ENCODE measurements at regions not wholly inside any gene's neighbourhood (a gene's known extent, or its start where the extent isn't known, plus 50 kb on each side); places are given as distances from the start of the nearest gene placed in this dataset.

DNA sequence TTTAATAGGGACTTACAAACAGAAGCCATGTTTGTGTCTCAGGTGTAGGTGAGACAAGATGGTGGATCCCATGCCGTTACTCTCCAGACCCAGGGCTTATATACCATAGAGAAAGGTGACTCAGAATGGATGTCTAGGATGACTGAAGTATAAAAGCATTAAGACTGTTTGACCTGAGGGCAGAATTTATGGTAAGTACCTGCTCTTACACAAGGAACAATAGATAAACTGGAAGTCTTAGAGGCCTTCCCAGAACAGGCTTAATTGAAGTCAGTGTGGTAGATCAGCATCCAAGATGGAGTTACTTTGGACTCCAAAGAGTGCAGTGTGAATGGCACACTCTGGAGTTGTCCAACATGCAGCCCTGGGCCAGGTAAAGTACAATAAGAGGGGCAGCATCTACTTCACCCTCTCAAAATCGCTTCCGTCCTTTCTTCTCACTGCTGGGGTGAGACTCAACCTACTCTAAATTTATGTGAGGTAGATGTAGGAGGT, 387.0 kb upstream of the DDI1 start:
- Histone ChIP-seq H2AFZ (no peak overlapping the region), H3K79me2 (ENCODE audit: insufficient read depth) (no peaks in the 10 kb centered on the region), H3K9ac (no peak overlapping the region), H3F3A (ENCODE audit: insufficient read depth) (no peaks in the 10 kb centered on the region), H3K27ac (no peak overlapping the region), H3K27me3 (replicated peaks; ENCODE audit: insufficient read depth) (no peaks in the 10 kb centered on the region), H3K4me2 (ENCODE audit: unreplicated experiment) (no peak overlapping the region), H3K9me3 (ENCODE audit: low read depth) (peaks cover 4% of the 10 kb centered on the region), H3K36me3 (ENCODE audit: low read depth) (no peaks in the 10 kb centered on the region), H4K20me1 (ENCODE audit: insufficient read depth) (no peaks in the 10 kb centered on the region), H3K4me3 (no peak overlapping the region), H3K9me2 (ENCODE audit: insufficient read depth) (no peaks in the 10 kb centered on the region), H3K4me1 (ENCODE audit: insufficient read depth) (peaks cover 9% of the 10 kb centered on the region; the same call in 1 of the 2 replicates)
- WGBS, 2 experiments (ENCODE audit: low coverage in 1 of 2, low lambda C conversion rate in 2 of 2, missing lambda C conversion rate in 2 of 2): 77 to 81% methylated on average over 3 of the region's 3 CpGs
- in situ Hi-C loops (cut with MboI): no loop called here
- no peak for DNase-seq
- TF ChIP-seq EZH2 (IDR thresholded peaks at IDR 0.05; ENCODE audit: insufficient read depth, poor library complexity, severe bottlenecking): no peak
- no peak for TF ChIP-seq EZH2phosphoT487 (IDR thresholded peaks at IDR 0.05; ENCODE audit: insufficient read depth, low read depth)

- H3K27ac ChIP-seq: no peak overlapping the region
- 83 to 87% methylated on average over 1 of the region's 1 CpG for WGBS, 2 experiments (ENCODE audit: low coverage in 1 of 2, low lambda C conversion rate in 2 of 2, missing lambda C conversion rate in 2 of 2)
- in situ Hi-C loops (cut with MboI): no loop called here
Observed at GRCh38 chr11:103650330-103650729, 386.1 kb upstream of the DDI1 start.

GRCh38 chr11:103651341-103651998, 385.0 kb upstream of the DDI1 start:
- H3F3A ChIP-seq (ENCODE audit: insufficient read depth): no peaks in the 10 kb centered on the region
- H2AFZ ChIP-seq: no peak overlapping the region
- H3K36me3 ChIP-seq (ENCODE audit: low read depth): no peaks in the 10 kb centered on the region
- no peak overlapping the region for H3K4me2 ChIP-seq (ENCODE audit: unreplicated experiment)
- peaks cover 4% of the 10 kb centered on the region for H3K9me3 ChIP-seq (ENCODE audit: low read depth)
- DNase-seq: no peak
- H3K4me3 ChIP-seq: no peak overlapping the region
- TF ChIP-seq EZH2phosphoT487 (IDR thresholded peaks at IDR 0.05; ENCODE audit: insufficient read depth, low read depth) (no peak), EZH2 (IDR thresholded peaks at IDR 0.05; ENCODE audit: insufficient read depth, poor library complexity, severe bottlenecking) (no peak)
- H3K27ac ChIP-seq: no peak overlapping the region
- WGBS, 2 experiments (ENCODE audit: low coverage in 1 of 2, low lambda C conversion rate in 2 of 2, missing lambda C conversion rate in 2 of 2): 91% methylated on average over 5 of the region's 5 CpGs
- H3K9ac ChIP-seq: no peak overlapping the region
- H3K9me2 ChIP-seq (ENCODE audit: insufficient read depth): no peaks in the 10 kb centered on the region
- in situ Hi-C loops (cut with MboI): no loop called here
- H3K27me3 ChIP-seq (replicated peaks; ENCODE audit: insufficient read depth): no peaks in the 10 kb centered on the region
- peaks cover 9% of the 10 kb centered on the region; the same call in 1 of the 2 replicates for H3K4me1 ChIP-seq (ENCODE audit: insufficient read depth)
- no peaks in the 10 kb centered on the region for H3K79me2 ChIP-seq (ENCODE audit: insufficient read depth)
- H4K20me1 ChIP-seq (ENCODE audit: insufficient read depth): no peaks in the 10 kb centered on the region

More at GRCh38 chr11:103650330-103650729, 386.1 kb upstream of the DDI1 start:
- Histone ChIP-seq H3K4me1 (ENCODE audit: insufficient read depth) (peaks cover 9% of the 10 kb centered on the region; the same call in 1 of the 2 replicates), H3K4me3 (no peak overlapping the region), H3K27me3 (replicated peaks; ENCODE audit: insufficient read depth) (no peaks in the 10 kb centered on the region), H3K9me3 (ENCODE audit: low read depth) (peaks cover 4% of the 10 kb centered on the region), H3K36me3 (ENCODE audit: low read depth) (no peaks in the 10 kb centered on the region), H3K4me2 (ENCODE audit: unreplicated experiment) (no peak overlapping the region), H3K9ac (no peak overlapping the region), H3K9me2 (ENCODE audit: insufficient read depth) (no peaks in the 10 kb centered on the region), H3K79me2 (ENCODE audit: insufficient read depth) (no peaks in the 10 kb centered on the region), H2AFZ (no peak overlapping the region), H3F3A (ENCODE audit: insufficient read depth) (no peaks in the 10 kb centered on the region), H4K20me1 (ENCODE audit: insufficient read depth) (no peaks in the 10 kb centered on the region)
- TF ChIP-seq EZH2phosphoT487 (IDR thresholded peaks at IDR 0.05; ENCODE audit: insufficient read depth, low read depth) (no peak), EZH2 (IDR thresholded peaks at IDR 0.05; ENCODE audit: insufficient read depth, poor library complexity, severe bottlenecking) (no peak)
- DNase-seq: no peak

DNA sequence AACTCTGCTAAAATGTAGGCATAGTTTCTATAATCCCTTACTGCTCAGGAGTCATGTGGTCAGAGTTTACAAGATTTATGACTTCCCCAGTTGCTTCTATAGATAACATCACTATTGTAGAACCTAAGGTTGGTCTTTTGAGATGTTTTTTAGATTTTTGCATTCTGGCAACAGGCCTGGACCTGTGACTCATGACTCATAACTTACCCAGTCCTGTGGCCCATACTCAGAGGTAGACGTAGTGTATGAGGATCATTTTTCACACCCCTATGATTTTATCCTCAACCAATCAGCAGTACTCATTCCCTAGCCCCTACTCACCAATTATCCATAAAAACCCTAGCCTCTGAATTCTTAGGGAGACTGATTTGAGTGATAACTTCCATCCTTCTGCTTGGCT, 384.4 kb upstream of the DDI1 start:
- H3K27me3 ChIP-seq (replicated peaks; ENCODE audit: insufficient read depth): no peaks in the 10 kb centered on the region
- no peaks in the 10 kb centered on the region for H4K20me1 ChIP-seq (ENCODE audit: insufficient read depth)
- in situ Hi-C loops (cut with MboI): no loop called here
- no peaks in the 10 kb centered on the region for H3K79me2 ChIP-seq (ENCODE audit: insufficient read depth)
- H3K36me3 ChIP-seq (ENCODE audit: low read depth): no peaks in the 10 kb centered on the region
- WGBS, 2 experiments (ENCODE audit: low coverage in 1 of 2, low lambda C conversion rate in 2 of 2, missing lambda C conversion rate in 2 of 2): 0 to 13% methylated on average over 1 of the region's 1 CpG
- H3K9ac ChIP-seq: no peak overlapping the region
- H3K27ac ChIP-seq: no peak overlapping the region
- no peak overlapping the region for H3K4me2 ChIP-seq (ENCODE audit: unreplicated experiment)
- H3K4me3 ChIP-seq: no peak overlapping the region
- peaks cover 9% of the 10 kb centered on the region; the same call in 1 of the 2 replicates for H3K4me1 ChIP-seq (ENCODE audit: insufficient read depth)
- peak; percentile 31 for DNase-seq
- H2AFZ ChIP-seq: no peak overlapping the region
- no peaks in the 10 kb centered on the region for H3K9me2 ChIP-seq (ENCODE audit: insufficient read depth)
- TF ChIP-seq EZH2phosphoT487 (IDR thresholded peaks at IDR 0.05; ENCODE audit: insufficient read depth, low read depth) (no peak), EZH2 (IDR thresholded peaks at IDR 0.05; ENCODE audit: insufficient read depth, poor library complexity, severe bottlenecking) (no peak)
- peaks cover 4% of the 10 kb centered on the region for H3K9me3 ChIP-seq (ENCODE audit: low read depth)
- no peaks in the 10 kb centered on the region for H3F3A ChIP-seq (ENCODE audit: insufficient read depth)

Measured in GM23248 (cell line).